ENCODE measurements at regions not wholly inside any gene's neighbourhood (a gene's known extent, or its start where the extent isn't known, plus 50 kb on each side); places are given as distances from the start of the nearest gene placed in this dataset.
"Not testable (repeated sequence)": the region's sequence is repeated elsewhere in the genome, so short reads cannot be mapped to it uniquely, and the experiment has no call there.

DNA sequence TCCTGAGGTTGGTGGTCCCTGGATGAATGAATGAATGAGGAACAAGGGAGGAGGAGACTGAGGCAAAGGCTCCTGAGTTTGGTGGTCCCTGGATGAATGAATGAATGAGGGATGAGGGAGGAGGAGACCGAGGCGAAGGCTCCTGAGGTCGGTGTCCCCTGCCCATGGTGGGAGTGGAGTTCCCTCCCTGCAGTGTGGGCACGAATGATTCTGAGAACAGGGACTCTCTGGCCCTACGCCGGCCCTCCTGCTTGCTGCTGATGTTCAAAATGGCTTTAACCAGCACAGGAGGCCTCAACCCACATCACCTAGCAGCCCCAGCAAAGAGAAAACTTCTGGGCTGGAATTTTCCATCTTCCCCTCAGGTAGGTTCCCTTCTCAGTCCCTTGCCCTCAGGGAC lies 377.8 kb downstream of the IRX2 start:
- no peak for DNase-seq

GRCh38 chr5:2371419-2371710 lies 380.1 kb downstream of the IRX2 start:
- DNase-seq = no peak

GRCh38 chr5:2370626-2371418 lies 380.7 kb downstream of the IRX2 start:
- DNase-seq = no peak

DNA sequence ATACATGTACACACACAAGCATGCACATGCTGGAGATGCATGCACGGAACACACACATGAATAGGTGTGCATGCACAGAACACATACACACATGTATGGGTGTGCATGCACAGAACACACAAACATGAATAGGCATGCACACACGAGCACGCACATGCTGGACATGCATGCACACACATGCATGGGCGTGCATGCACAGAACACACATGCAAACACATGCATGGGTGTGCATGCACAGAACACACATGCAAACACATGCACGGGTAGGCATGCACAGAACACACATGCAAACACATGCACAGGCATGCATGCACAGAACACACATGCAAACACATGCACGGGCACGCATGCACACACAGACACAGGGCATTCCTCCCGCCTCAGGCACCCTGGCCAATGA lies 382.3 kb downstream of the IRX2 start:
- no peak for DNase-seq

DNA sequence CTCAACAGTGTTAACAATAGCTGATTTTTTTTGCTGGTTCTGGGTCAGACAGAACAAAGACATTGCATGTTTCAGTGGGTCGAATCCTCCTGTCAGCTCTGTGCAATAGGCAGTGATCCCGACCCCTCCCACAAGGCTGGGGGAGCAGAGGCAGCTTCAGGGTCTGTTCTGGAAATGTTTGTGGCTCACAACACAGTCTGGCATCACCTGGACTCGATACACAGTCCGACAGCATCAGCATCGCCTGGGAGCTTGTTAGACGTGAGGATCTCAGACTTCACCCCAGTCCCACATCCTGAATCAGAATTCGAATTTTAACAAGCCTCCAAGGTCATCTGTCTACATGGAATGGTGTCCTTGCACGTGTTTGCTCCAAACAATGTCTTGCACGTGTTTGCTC lies 384.7 kb downstream of the IRX2 start:
- no peak for DNase-seq

DNA sequence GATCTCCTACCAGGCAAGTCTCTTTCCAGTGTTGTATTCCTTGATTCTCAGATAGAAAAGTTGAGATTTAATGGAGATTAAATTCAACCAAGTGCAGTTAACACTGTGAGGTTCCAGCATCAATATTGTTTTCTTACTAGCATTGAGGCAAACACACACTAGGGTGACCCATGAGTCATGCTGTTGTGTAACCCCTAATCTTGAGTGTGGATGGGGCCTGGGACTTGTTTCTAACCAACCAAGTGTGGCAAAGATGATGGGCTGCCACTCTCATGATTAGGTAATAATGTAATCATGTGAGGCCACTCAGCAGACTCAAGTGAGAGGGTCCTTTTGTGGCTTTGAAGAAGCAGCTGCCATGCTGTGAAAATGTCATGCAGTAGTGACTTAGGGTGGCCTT lies 394.2 kb downstream of the IRX2 start:
- no peak for DNase-seq

GRCh38 chr5:2355859-2356258 lies 395.6 kb downstream of the IRX2 start:
- no peak for DNase-seq

DNA sequence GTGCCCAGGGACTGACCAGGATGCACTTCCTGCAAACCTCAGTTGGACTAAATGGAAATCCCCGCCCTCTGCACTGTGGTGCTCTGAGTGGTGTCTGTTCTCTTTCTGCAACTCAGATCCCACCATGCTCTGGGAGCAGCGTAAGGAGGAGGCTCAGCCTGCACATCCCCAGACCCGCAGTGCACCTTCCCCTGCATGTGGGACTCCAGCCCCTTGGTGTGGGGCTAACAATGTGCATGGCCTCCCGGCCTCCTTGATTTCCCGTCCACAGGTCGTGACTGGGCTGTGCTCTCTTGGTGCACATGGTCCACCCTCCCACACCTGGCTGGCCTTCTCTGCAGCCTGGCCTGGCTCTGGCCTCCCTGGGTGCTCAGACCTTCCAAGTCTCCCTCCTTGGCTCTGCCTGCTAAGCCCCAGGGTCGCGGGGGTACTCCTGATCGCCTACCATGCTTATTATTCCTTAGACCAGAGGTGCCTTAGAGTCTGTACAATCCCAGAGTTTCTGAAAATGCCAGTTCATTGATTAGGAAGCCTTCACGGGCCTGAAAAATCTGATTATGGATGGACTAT lies 397.5 kb downstream of the IRX2 start:
- no peak for DNase-seq

GRCh38 chr5:2353211-2353610 lies 398.3 kb downstream of the IRX2 start:
- no peak for DNase-seq

GRCh38 chr5:2352101-2352861 lies 399.2 kb downstream of the IRX2 start:
- DNase-seq = no peak

DNA sequence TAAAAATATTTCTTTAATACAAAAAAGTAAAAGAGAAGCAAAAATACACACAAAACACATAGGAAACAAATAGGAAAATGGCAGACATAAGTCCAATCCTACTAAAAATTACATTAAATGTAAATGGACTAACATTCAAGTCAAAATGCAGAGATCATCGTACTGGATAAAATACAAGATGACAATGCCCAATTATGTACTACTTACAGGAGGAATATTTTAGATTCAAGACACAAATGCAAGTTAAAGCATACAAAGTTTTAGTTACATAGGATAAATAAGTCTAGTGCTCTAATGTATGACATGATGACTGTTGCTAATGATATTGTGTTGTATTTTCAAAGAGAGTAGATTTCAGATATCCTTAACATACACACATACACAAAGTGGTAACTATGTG lies 401.7 kb downstream of the IRX2 start:
- not testable (repeated sequence) for DNase-seq

- no peak for DNase-seq
Observed at GRCh38 chr5:2338686-2339085, 412.8 kb downstream of the IRX2 start.

DNA sequence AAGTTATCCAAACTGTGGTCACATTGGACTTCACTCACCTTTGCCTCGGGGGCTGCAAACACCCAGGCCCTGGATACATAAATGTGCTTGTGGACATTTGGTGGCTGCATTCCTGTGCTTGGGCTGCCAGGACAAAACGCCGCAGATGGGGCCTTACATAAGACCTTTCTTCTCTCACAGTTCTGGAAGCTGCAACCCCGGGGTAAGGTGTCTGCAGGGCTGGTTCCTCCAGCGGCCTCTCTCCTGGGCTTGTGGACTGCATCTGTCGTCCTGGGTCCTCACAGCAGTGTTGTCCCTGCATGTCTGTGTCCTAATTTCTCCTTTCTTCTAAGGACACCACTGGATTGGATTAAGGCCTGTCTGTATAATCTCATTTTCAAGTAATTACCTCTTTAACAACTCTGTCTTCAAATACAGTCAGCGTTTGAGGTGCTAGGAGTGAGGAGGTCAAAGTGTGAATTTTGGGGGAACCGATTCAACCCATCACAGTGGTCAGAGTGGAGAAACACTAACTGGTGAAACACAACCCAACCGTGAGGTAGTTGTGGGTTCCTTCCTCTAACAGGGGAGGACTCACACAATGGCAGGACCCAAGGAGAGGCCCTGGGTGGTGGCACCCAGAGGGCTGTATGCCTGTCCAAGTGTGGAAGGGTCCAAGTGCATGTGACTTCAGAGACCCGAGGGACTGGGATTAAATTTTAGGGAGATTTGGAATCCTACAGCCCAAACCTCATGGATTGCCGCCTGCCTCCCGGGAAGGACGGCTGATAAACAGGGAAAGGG lies 415.6 kb downstream of the IRX2 start:
- no peak for DNase-seq

GRCh38 chr5:2335125-2335732 lies 416.2 kb downstream of the IRX2 start:
- no peak for DNase-seq

- DNase-seq = no peak
Observed at GRCh38 chr5:2334719-2335118, 416.8 kb downstream of the IRX2 start.

- no peak for DNase-seq
Observed at GRCh38 chr5:2333291-2333690, 418.2 kb downstream of the IRX2 start.

GRCh38 chr5:2332521-2332920 lies 419.0 kb downstream of the IRX2 start:
- DNase-seq = no peak

DNA sequence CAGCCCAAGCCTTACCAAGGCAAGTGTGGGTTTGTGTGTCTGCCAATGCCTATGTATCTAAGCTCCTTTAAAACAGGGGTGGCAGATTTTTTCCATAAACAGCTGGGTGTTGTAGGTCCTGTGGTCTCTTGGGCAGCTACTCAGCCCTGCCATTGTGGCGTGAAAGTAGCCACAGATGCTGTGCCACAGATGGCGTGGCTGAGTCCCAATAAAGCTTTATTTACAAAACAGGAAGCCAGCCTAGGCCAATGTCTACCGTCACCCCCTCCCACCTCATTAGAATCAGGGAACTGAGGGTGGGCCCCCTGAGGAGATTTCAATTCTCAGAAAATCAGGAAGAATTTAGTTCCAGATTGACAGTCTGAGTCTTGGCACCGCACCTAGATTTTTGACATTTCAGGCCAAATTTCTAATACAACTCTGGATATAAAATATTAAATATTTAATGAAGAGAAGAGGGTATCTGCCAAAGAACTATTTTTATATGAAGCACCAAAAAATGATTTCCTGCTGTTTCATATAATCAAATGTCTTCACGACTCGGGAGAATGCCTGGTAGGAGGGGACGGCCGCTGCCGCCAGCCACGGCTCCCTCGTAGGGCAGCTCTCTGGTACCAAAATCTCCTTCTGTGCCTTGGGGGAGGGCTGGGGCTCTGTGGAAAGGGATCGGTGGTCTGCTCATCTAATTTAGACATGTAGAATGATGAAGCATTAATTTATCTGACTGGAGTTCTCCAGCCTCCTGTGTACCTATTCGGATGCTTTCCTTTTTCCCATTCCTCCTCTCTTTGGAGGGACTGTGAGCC lies 420.9 kb downstream of the IRX2 start:
- no peak for DNase-seq

DNA sequence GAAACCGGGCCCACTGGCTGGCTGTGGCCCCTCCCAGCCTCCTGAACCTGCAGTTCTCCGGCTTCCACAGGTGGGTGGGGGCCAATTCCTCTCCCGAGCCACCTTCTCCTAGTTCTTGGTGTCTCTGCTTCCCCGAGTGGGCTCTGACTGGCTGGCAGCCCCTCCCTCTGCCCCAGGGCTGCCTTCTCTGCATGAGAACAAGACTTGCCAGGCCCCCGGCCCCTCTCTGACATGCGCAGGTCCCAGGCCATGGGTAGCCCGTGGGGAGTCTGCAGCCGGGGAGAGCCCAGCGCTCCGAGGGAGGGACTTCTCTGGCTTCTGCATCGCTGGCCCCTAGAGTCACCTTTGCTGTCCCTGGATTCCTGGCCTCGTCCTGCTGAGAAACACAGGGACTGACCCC lies 421.7 kb downstream of the IRX2 start:
- no peak for DNase-seq

DNA sequence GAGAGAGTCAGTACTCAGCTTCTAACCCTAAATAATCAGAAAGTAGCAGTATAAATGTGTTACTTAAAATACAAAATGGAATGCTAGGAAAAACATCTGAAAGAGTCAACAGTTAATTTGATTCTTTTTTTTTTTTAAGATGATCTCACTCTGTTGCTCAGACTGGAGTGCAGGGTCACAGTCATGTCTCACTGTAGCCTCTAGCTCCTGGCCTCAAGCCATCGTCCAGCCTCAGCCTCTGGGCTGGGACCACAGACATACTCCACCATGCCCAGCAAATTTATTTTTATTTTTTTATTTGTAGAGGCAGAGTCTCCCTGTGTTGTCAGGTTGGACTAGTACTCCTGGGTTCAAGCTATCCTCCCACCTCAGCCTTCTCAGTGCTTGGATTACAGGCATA lies 424.9 kb downstream of the IRX2 start:
- no peak for DNase-seq

DNA sequence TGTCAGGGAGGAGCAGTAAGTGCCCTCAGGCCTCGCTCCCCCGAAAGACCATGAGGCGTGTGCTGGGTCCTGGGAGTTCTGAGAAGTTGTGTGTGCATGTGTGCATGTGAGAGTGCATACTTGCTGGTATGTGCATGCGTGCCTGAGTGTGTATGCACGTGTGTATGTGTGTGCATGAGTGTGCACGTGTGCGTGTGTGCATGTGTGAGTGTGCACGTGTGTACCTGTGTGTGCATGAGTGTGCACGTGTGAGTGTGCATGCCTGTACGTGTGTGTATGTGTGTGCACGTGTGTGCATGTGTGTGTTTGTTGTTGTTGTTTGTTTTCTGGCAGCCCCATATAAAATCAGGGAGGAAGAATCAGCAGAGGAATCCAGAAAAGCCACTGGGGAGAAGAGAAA lies 426.7 kb downstream of the IRX2 start:
- DNase-seq = no peak

- no peak for DNase-seq
Observed at GRCh38 chr5:2320611-2321010, 430.9 kb downstream of the IRX2 start.

Data from DMS53 (cell line).